ENCODE measurements at regions not wholly inside any gene's neighbourhood (a gene's known extent, or its start where the extent isn't known, plus 50 kb on each side); places are given as distances from the start of the nearest gene placed in this dataset.
A peak's percentile ranks its signal among the peaks of the same experiment; 100 is the strongest.

GRCh38 chr12:47377414-47378221, 297.9 kb upstream of the AMIGO2 start:
- DNase-seq (ENCODE audit: low read depth), result peak; percentile 98
- H3K4me3 ChIP-seq (ENCODE audit: control insufficient read depth, low read depth, low read length), result no peak overlapping the region
- no peak for TF ChIP-seq CTCF (IDR thresholded peaks at IDR 0.05; ENCODE audit: control insufficient read depth, insufficient read depth, low read depth, low read length, missing control alignments)

DNA sequence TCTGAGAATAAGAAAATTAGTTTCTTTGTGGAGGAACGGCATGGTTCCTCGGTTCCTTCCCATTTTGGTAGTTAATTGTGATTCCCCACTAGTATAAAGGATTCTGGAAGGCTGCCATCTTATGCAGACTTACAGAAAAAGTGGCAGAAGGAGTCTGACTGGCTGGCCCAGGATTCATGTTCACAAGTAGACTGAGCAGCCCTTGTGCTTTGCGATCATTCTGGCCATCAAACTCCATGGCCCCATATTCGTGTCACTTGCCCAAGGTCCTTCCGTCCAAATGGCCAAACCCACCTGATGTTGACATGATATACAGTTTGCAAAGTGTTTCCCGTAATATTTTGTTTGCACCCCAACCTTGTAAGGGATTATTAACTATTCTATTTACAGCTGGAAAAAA, 297.2 kb upstream of the AMIGO2 start:
- DNase-seq (ENCODE audit: low read depth), result no peak
- TF ChIP-seq CTCF (IDR thresholded peaks at IDR 0.05; ENCODE audit: control insufficient read depth, insufficient read depth, low read depth, low read length, missing control alignments), result no peak
- no peak overlapping the region for H3K4me3 ChIP-seq (ENCODE audit: control insufficient read depth, low read depth, low read length)

DNA sequence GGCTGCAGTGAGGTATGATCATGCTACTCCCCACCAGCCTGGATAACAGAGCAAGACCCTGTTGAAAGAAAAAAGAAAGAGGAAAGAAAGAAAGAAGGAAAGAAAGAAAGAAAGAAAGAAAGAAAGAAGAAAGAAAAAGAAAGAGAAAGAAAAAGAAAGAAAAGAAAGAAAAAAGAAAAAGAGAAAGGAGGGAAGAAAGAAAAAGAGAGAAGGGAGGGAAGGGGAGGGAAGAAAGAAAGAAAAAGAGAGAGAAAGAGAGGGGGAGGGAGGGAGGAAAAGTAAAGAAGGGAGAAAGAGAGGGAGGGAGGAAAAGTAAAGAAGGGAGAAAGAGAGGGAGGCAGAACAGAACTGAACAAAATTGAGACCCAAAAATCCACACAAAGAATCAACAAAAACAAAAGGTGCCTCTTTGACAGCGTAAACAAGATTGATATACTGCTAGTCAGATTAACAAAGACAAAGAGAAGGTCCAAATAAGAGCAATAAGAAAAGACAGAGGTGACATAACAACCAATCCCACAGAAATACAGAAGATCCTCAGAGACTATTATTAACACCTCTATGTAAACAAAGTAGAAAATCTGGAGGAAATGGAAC, 293.9 kb upstream of the AMIGO2 start:
- TF ChIP-seq CTCF (IDR thresholded peaks at IDR 0.05; ENCODE audit: control insufficient read depth, insufficient read depth, low read depth, low read length, missing control alignments), result no peak
- no peak overlapping the region for H3K4me3 ChIP-seq (ENCODE audit: control insufficient read depth, low read depth, low read length)
- no peak for DNase-seq (ENCODE audit: low read depth)

- no peak for TF ChIP-seq CTCF (IDR thresholded peaks at IDR 0.05; ENCODE audit: control insufficient read depth, insufficient read depth, low read depth, low read length, missing control alignments)
- no peak for DNase-seq (ENCODE audit: low read depth)
- no peak overlapping the region for H3K4me3 ChIP-seq (ENCODE audit: control insufficient read depth, low read depth, low read length)
Observed at GRCh38 chr12:47370421-47370820, 290.7 kb upstream of the AMIGO2 start.

DNA sequence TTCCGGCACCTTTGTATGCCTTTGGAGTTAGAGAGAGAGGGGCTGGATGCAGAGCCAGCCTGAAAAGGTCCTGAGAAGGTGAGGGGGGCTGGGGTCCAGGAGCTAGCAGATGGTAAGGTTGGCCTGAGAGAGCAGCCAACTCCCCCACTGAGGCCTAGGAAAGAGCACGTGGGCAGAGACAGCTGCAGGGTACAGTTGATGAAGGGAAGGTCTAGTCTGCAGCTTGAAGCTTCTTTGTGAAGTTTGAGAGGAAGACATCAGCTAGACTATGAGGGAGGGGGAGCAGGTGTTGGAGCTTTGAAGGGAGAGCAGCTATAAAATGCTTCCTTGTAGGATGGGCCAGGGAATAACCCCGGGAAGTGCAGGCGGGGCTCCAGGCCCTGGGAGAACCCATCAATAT, 289.3 kb upstream of the AMIGO2 start:
- DNase-seq (ENCODE audit: low read depth), result no peak
- no peak overlapping the region for H3K4me3 ChIP-seq (ENCODE audit: control insufficient read depth, low read depth, low read length)
- TF ChIP-seq CTCF (IDR thresholded peaks at IDR 0.05; ENCODE audit: control insufficient read depth, insufficient read depth, low read depth, low read length, missing control alignments), result no peak

GRCh38 chr12:47367912-47368537, 288.3 kb upstream of the AMIGO2 start:
- DNase-seq (ENCODE audit: low read depth), result no peak
- no peak for TF ChIP-seq CTCF (IDR thresholded peaks at IDR 0.05; ENCODE audit: control insufficient read depth, insufficient read depth, low read depth, low read length, missing control alignments)
- no peak overlapping the region for H3K4me3 ChIP-seq (ENCODE audit: control insufficient read depth, low read depth, low read length)

Data from AG09309 (cell line).